Neuronal stem cell (in vitro differentiated cells): ENCODE measurements at regions not wholly inside any gene's neighbourhood (a gene's known extent, or its start where the extent isn't known, plus 50 kb on each side); places are given as distances from the start of the nearest gene placed in this dataset.

Experiments
- DNase-seq: peaks from one replicate; pipeline ENCODE4 v3.0.0-alpha.2; 2013; ENCODE audit warnings: low spot score
- H2AFZ ChIP-seq: one replicate; pipeline ENCODE4 v1.6.1; 2013; ENCODE audit warnings: mild to moderate bottlenecking, low read length, inconsistent platforms
- H2AK5ac ChIP-seq: 2 replicates; pipeline ENCODE4 v1.6.1; 2013; ENCODE audit warnings: low read depth, mild to moderate bottlenecking, inconsistent platforms, low read length, moderate library complexity, mixed read lengths
- H2BK120ac ChIP-seq: 2 replicates; pipeline ENCODE4 v1.6.1; 2013; ENCODE audit warnings: low read depth, mild to moderate bottlenecking, inconsistent platforms, low read length, moderate library complexity, mixed read lengths
- H2BK12ac ChIP-seq: one replicate; pipeline ENCODE4 v1.6.1; 2013; ENCODE audit warnings: low read length, inconsistent platforms
- H2BK15ac ChIP-seq: 2 replicates; pipeline ENCODE4 v1.6.1; 2013; ENCODE audit warnings: mild to moderate bottlenecking, low read length, inconsistent platforms, mixed read lengths
- H2BK5ac ChIP-seq: one replicate; pipeline ENCODE4 v1.6.1; 2013; ENCODE audit warnings: inconsistent platforms, mild to moderate bottlenecking, low read length, moderate library complexity
- H3K14ac ChIP-seq: one replicate; pipeline ENCODE4 v1.6.1; 2013; ENCODE audit warnings: low read length, inconsistent platforms
- H3K18ac ChIP-seq: 2 replicates; pipeline ENCODE4 v1.6.1; 2013; ENCODE audit warnings: low read length, inconsistent platforms
- H3K23ac ChIP-seq: 2 replicates; pipeline ENCODE4 v1.6.1; 2013; ENCODE audit warnings: low read depth, mild to moderate bottlenecking, mixed read lengths, low read length, inconsistent platforms; ENCODE audit not compliant: poor library complexity
- H3K27ac ChIP-seq: replicated peaks from 3 replicates; pipeline ENCODE4 v1.5.1; 2013; ENCODE audit warnings: low read length, inconsistent platforms
- H3K27me3 ChIP-seq, 3 experiments: 2 replicates each; pipeline ENCODE4 v1.6.1; 2013; ENCODE audit warnings: low read length in 3 of 3, mild to moderate bottlenecking in 2 of 3, inconsistent platforms in 1 of 3, low read depth in 1 of 3, mixed read lengths in 1 of 3, moderate library complexity in 1 of 3; ENCODE audit not compliant: control insufficient read depth in 3 of 3, insufficient read depth in 3 of 3
- H3K36me3 ChIP-seq, 2 donors: replicated peaks in 1 of 2; 2 replicates each; pipeline ENCODE4 v1.6.1; 2013; ENCODE audit warnings: low read length in 2 of 2; ENCODE audit not compliant: control insufficient read depth in 2 of 2, insufficient read depth in 2 of 2
- H3K4ac ChIP-seq: 2 replicates; pipeline ENCODE4 v1.6.1; 2013; ENCODE audit warnings: inconsistent platforms, mild to moderate bottlenecking, low read length, moderate library complexity
- H3K4me1 ChIP-seq, 2 donors: 1 replicate in 1 of 2; 2 replicates in 1 of 2; pipeline ENCODE4 v1.6.1; 2013; ENCODE audit warnings: low read length in 2 of 2, low read depth in 1 of 2; ENCODE audit not compliant: control insufficient read depth in 2 of 2, insufficient read depth in 1 of 2
- H3K4me2 ChIP-seq: one replicate; pipeline ENCODE4 v1.6.1; 2013; ENCODE audit warnings: mild to moderate bottlenecking, low read length, inconsistent platforms; ENCODE audit not compliant: insufficient read depth, poor library complexity, severe bottlenecking
- H3K4me3 ChIP-seq, 2 donors: 2 replicates each; pipeline ENCODE4 v1.5.1; 2013; ENCODE audit warnings: low read length in 2 of 2, mild to moderate bottlenecking in 2 of 2, inconsistent platforms in 1 of 2, moderate library complexity in 1 of 2
- H3K79me1 ChIP-seq: one replicate; pipeline ENCODE4 v1.6.1; 2013; ENCODE audit warnings: low read depth, mild to moderate bottlenecking, inconsistent platforms, low read length, moderate library complexity
- H3K9ac ChIP-seq: one replicate; pipeline ENCODE4 v1.6.1; 2013; ENCODE audit warnings: mild to moderate bottlenecking, low read depth, low read length, inconsistent platforms; ENCODE audit not compliant: poor library complexity
- H3K9me3 ChIP-seq, 2 donors: replicated peaks in 1 of 2; 2 replicates each; pipeline versions ENCODE3 to v1.6.1; 2013; ENCODE audit warnings: low read length in 2 of 2, mild to moderate bottlenecking in 2 of 2, inconsistent platforms in 1 of 2, low read depth in 1 of 2, mixed read lengths in 1 of 2, moderate library complexity in 1 of 2; ENCODE audit not compliant: control insufficient read depth in 2 of 2, insufficient read depth in 1 of 2
- H4K8ac ChIP-seq: one replicate; pipeline ENCODE4 v1.6.1; 2013; ENCODE audit warnings: low read depth, mild to moderate bottlenecking, inconsistent platforms, low read length, moderate library complexity
- H4K91ac ChIP-seq: one replicate; pipeline ENCODE4 v1.6.1; 2013; ENCODE audit warnings: low read length, low read depth, mild to moderate bottlenecking, inconsistent platforms; ENCODE audit not compliant: poor library complexity
- WGBS, 2 donors: extraction: QIAGEN DNeasy Blood & Tissue Kit; methylation state at CpG; one replicate each; pipeline ENCODE4 v1.1.7; 2013; ENCODE audit warnings: missing lambda C conversion rate in 2 of 2, mixed read lengths in 1 of 2; ENCODE audit not compliant: insufficient read length in 2 of 2, insufficient replicate concordance in 1 of 2; ENCODE audit errors: extremely low coverage in 2 of 2; 5-methylcytosine and 5-hydroxymethylcytosine counted together

- H3K4me2 ChIP-seq, result no peak overlapping the region
- no peak overlapping the region for H3K9ac ChIP-seq
- no peak overlapping the region for H3K14ac ChIP-seq
- DNase-seq, result no peak
- H3K4me3 ChIP-seq, result no peak overlapping the region
- H3K4me1 ChIP-seq, result no peaks in the 10 kb centered on the region
- no peak overlapping the region for H2BK120ac ChIP-seq
- H3K9me3 ChIP-seq, result peaks cover 1 to 20% of the 10 kb centered on the region in 2 donors
- no peak overlapping the region for H4K8ac ChIP-seq
- no peak overlapping the region for H2BK5ac ChIP-seq
- no peak overlapping the region for H3K18ac ChIP-seq
- H3K4ac ChIP-seq, result no peak overlapping the region
- H2AFZ ChIP-seq, result no peak overlapping the region
- H3K27me3 ChIP-seq, result no peaks in the 10 kb centered on the region
- H3K23ac ChIP-seq, result no peak overlapping the region
- H3K27ac ChIP-seq, result no peak overlapping the region
- H4K91ac ChIP-seq, result no peak overlapping the region
- H3K36me3 ChIP-seq, result no peaks in the 10 kb centered on the region
- no peak overlapping the region for H2BK12ac ChIP-seq
- H2BK15ac ChIP-seq, result no peak overlapping the region
- no peaks in the 10 kb centered on the region for H3K79me1 ChIP-seq
- no peak overlapping the region for H2AK5ac ChIP-seq
Measured at GRCh38 chr4:175882891-175883290, 70.8 kb upstream of the GPM6A start.

- Histone ChIP-seq H2AK5ac (no peak overlapping the region), H3K27ac (no peak overlapping the region), H3K79me1 (no peaks in the 10 kb centered on the region), H3K9ac (no peak overlapping the region), H3K36me3 (no peaks in the 10 kb centered on the region), H2AFZ (no peak overlapping the region), H3K27me3 (no peaks in the 10 kb centered on the region), H2BK120ac (no peak overlapping the region), H3K23ac (no peak overlapping the region), H3K4me2 (no peak overlapping the region), H3K4me1 (no peaks in the 10 kb centered on the region), H2BK12ac (no peak overlapping the region), H4K8ac (no peak overlapping the region), H3K4me3 (no peak overlapping the region), H2BK5ac (no peak overlapping the region), H4K91ac (no peak overlapping the region), H3K14ac (no peak overlapping the region), H3K9me3 (peaks cover 0 to 28% of the 10 kb centered on the region in 2 donors), H3K4ac (no peak overlapping the region), H3K18ac (no peak overlapping the region), H2BK15ac (no peak overlapping the region)
- DNase-seq, result no peak
- no CpG with 5 or more reads among the region's 4 CpGs for WGBS, 2 donors
Measured at GRCh38 chr4:175884048-175884447, 72.0 kb upstream of the GPM6A start.

- no peak overlapping the region for H3K9ac ChIP-seq
- H4K8ac ChIP-seq, result no peak overlapping the region
- H3K27me3 ChIP-seq, result no peaks in the 10 kb centered on the region
- H3K36me3 ChIP-seq, result no peaks in the 10 kb centered on the region
- H3K4me3 ChIP-seq, result no peak overlapping the region
- no peak overlapping the region for H3K23ac ChIP-seq
- H2BK15ac ChIP-seq, result no peak overlapping the region
- no CpG with 5 or more reads among the region's 4 CpGs for WGBS, 2 donors
- H2AK5ac ChIP-seq, result no peak overlapping the region
- no peak overlapping the region for H3K4ac ChIP-seq
- no peak overlapping the region for H4K91ac ChIP-seq
- peaks cover 0 to 15% of the 10 kb centered on the region in 2 donors for H3K9me3 ChIP-seq
- H3K4me2 ChIP-seq, result no peak overlapping the region
- no peak overlapping the region for H3K14ac ChIP-seq
- H2AFZ ChIP-seq, result no peak overlapping the region
- H2BK12ac ChIP-seq, result no peak overlapping the region
- H3K18ac ChIP-seq, result no peak overlapping the region
- H3K4me1 ChIP-seq, result peaks cover 0 to 2% of the 10 kb centered on the region in 2 donors
- no peaks in the 10 kb centered on the region for H3K79me1 ChIP-seq
- DNase-seq, result no peak
- no peak overlapping the region for H2BK5ac ChIP-seq
- no peak overlapping the region for H2BK120ac ChIP-seq
- no peak overlapping the region for H3K27ac ChIP-seq
Measured at GRCh38 chr4:175891231-175891630, 79.2 kb upstream of the GPM6A start.

GRCh38 chr4:175891851-175892250 is 79.8 kb upstream of the GPM6A start:
- H2BK15ac ChIP-seq, result no peak overlapping the region
- H3K27me3 ChIP-seq, result no peaks in the 10 kb centered on the region
- no peak overlapping the region for H2BK120ac ChIP-seq
- H4K8ac ChIP-seq, result no peak overlapping the region
- H3K27ac ChIP-seq, result no peak overlapping the region
- no peak overlapping the region for H3K4me2 ChIP-seq
- H3K36me3 ChIP-seq, result no peaks in the 10 kb centered on the region
- no peaks in the 10 kb centered on the region for H3K79me1 ChIP-seq
- H2AK5ac ChIP-seq, result no peak overlapping the region
- H2AFZ ChIP-seq, result no peak overlapping the region
- no peak overlapping the region for H2BK5ac ChIP-seq
- WGBS, 2 donors, result no CpG with 5 or more reads among the region's 2 CpGs
- H2BK12ac ChIP-seq, result no peak overlapping the region
- DNase-seq, result peak; percentile 12
- no peak overlapping the region for H3K18ac ChIP-seq
- H4K91ac ChIP-seq, result no peak overlapping the region
- no peak overlapping the region for H3K9ac ChIP-seq
- H3K4me1 ChIP-seq, result peaks cover 0 to 2% of the 10 kb centered on the region in 2 donors
- no peak overlapping the region for H3K4me3 ChIP-seq
- H3K23ac ChIP-seq, result no peak overlapping the region
- H3K4ac ChIP-seq, result no peak overlapping the region
- peaks cover 0 to 15% of the 10 kb centered on the region in 2 donors for H3K9me3 ChIP-seq
- no peak overlapping the region for H3K14ac ChIP-seq
